Osteocyte (in vitro differentiated cells): ENCODE measurements at regions not wholly inside any gene's neighbourhood (a gene's known extent, or its start where the extent isn't known, plus 50 kb on each side); places are given as distances from the start of the nearest gene placed in this dataset.
A peak's percentile ranks its signal among the peaks of the same experiment; 100 is the strongest.
"Not testable (repeated sequence)": the region's sequence is repeated elsewhere in the genome, so short reads cannot be mapped to it uniquely, and the experiment has no call there.

ENCODE experiments used
- DNase-seq: peaks from one replicate; pipeline ENCODE4 v3.0.0; 2021; ENCODE audit warnings: mixed read lengths; ENCODE audit not compliant: unreplicated experiment; ENCODE audit errors: extremely low spot score
- H3K27ac Mint-ChIP-seq: one replicate; pipeline ENCODE4 v1.8.0; 2021; ENCODE audit warnings: mild to moderate bottlenecking, mixed read lengths; ENCODE audit not compliant: unreplicated experiment
- H3K27me3 Mint-ChIP-seq: one replicate; pipeline ENCODE4 v1.8.0; 2021; ENCODE audit warnings: mixed read lengths; ENCODE audit not compliant: unreplicated experiment
- H3K36me3 Mint-ChIP-seq: one replicate; pipeline ENCODE4 v1.8.0; 2021; ENCODE audit warnings: mixed read lengths; ENCODE audit not compliant: unreplicated experiment
- H3K4me1 Mint-ChIP-seq: one replicate; pipeline ENCODE4 v1.8.0; 2021; ENCODE audit warnings: mixed read lengths; ENCODE audit not compliant: unreplicated experiment
- H3K4me3 Mint-ChIP-seq: one replicate; pipeline ENCODE4 v1.8.0; 2021; ENCODE audit warnings: mild to moderate bottlenecking, moderate library complexity, mixed read lengths; ENCODE audit not compliant: unreplicated experiment
- H3K9me3 Mint-ChIP-seq: one replicate; pipeline ENCODE4 v1.8.0; 2021; ENCODE audit warnings: mixed read lengths; ENCODE audit not compliant: unreplicated experiment
- TF ChIP-seq, protein P1 (sequence below): fragments of 200-600 bp; sonication (generic); IDR thresholded peaks from 2 replicates; pipeline ENCODE4 v1.5.0; 2021; ENCODE audit warnings: antibody characterized with exemption, mild to moderate bottlenecking, moderate library complexity

DNA sequence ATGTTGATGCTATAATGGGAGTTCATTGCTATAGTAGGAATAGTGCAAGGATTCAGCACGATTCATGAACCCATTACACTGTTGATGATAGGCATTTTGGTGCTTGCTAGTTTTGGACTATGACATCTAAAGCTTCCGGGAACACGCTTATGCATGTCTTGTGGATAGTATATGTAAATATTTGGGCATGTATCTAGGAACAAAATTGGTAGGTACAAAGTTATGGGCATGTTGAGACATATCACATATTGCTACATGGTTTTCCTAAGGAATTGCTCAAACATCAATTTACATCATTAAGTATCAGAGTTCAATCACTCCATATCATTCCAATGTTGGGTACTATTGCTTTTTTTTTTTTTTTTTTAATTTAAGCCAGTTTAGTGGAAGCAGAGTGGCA lies 1103.2 kb downstream of the TBC1D22A start:
- no peaks in the 10 kb centered on the region for H3K4me1 Mint-ChIP-seq
- H3K4me3 Mint-ChIP-seq: no peak overlapping the region
- peaks cover 3% of the 10 kb centered on the region for H3K27me3 Mint-ChIP-seq
- H3K36me3 Mint-ChIP-seq: no peaks in the 10 kb centered on the region
- TF ChIP-seq, protein P1, sequence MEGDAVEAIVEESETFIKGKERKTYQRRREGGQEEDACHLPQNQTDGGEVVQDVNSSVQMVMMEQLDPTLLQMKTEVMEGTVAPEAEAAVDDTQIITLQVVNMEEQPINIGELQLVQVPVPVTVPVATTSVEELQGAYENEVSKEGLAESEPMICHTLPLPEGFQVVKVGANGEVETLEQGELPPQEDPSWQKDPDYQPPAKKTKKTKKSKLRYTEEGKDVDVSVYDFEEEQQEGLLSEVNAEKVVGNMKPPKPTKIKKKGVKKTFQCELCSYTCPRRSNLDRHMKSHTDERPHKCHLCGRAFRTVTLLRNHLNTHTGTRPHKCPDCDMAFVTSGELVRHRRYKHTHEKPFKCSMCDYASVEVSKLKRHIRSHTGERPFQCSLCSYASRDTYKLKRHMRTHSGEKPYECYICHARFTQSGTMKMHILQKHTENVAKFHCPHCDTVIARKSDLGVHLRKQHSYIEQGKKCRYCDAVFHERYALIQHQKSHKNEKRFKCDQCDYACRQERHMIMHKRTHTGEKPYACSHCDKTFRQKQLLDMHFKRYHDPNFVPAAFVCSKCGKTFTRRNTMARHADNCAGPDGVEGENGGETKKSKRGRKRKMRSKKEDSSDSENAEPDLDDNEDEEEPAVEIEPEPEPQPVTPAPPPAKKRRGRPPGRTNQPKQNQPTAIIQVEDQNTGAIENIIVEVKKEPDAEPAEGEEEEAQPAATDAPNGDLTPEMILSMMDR: no peak
- H3K9me3 Mint-ChIP-seq: peaks cover 7% of the 10 kb centered on the region
- no peak for DNase-seq
- no peak overlapping the region for H3K27ac Mint-ChIP-seq

DNA sequence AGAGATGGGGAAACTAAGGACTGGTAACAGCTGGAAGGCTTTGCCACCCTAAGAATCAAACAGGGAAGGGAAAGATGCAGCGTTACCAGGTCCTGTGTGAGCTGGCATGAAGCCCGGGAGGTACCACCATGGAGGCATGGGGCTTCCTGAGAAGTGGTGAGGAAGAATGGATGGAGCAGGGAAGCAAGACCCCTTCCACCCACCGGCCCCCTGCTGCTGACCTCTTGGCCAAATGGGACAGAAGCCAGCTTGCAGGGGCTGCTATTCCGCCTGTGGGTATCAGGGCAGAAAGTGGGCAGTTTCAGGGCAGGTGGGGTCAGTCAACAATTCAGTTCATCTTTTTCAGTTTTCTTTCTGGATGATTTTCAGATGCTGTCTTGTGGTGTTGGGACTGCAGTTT lies 1099.9 kb downstream of the TBC1D22A start:
- TF ChIP-seq, protein P1: no peak
- H3K36me3 Mint-ChIP-seq: no peaks in the 10 kb centered on the region
- no peaks in the 10 kb centered on the region for H3K27me3 Mint-ChIP-seq
- H3K4me1 Mint-ChIP-seq: no peaks in the 10 kb centered on the region
- peak; percentile 77 for DNase-seq
- peaks cover 4% of the 10 kb centered on the region for H3K9me3 Mint-ChIP-seq
- no peak overlapping the region for H3K4me3 Mint-ChIP-seq
- no peak overlapping the region for H3K27ac Mint-ChIP-seq

DNA sequence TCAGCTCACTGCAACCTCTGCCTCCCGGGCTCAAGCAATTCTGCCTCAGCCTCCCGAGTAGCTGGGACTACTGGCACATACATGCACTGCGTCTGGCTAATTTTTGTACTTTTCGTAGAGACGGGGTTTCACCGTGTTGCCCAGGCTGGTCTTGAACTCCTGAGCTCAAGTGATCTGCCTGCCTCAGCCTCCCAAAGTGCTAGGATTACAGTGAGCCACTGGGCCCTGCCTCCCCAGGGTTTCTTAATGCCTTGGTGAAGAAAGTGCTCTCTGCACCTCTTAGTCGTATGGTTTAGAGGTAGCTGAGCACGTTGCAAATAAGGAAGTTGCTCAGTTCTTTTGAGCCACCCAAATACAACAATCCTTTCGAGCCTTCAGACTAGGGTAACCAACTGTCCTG lies 1098.5 kb downstream of the TBC1D22A start:
- H3K27ac Mint-ChIP-seq, H3K36me3 Mint-ChIP-seq: not testable (repeated sequence)
- DNase-seq: peak; percentile 62

DNA sequence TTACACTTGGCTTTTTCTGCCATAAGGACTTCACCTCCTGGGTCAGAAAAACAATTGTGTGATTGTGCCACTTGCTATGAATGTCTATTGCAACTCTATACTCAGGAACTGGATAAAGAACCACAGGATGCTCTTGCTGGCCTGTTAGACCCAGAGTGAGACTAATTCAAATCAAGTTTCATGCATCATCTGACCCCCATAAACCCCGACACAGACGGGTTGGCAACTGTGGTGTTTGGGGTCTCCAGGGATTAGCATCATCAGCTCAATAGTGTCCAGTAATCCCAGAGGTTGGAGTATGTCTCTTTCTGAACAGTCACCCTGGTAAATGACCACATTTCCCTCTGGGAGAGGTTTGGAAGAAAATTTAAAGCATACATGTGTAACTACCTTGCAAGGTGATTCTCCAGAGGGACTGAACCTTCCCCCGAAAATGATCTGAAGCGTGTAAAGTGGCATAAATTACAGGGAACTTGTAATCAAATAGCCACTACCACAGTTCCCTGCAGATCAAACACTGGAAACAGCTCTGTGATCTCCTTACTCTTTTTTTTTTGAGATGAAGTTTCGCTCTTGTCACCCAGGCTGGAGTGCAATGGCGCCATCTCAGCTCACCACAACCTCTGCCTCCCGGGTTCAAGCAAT lies 1097.6 kb downstream of the TBC1D22A start:
- Mint-ChIP-seq H3K4me3 (no peak overlapping the region), H3K9me3 (peaks cover 4% of the 10 kb centered on the region), H3K4me1 (no peaks in the 10 kb centered on the region), H3K27me3 (no peaks in the 10 kb centered on the region), H3K27ac (no peak overlapping the region), H3K36me3 (no peaks in the 10 kb centered on the region)
- TF ChIP-seq, protein P1: no peak
- no peak for DNase-seq

More for the DNA sequence above, 1098.5 kb downstream of the TBC1D22A start:
- H3K4me3 Mint-ChIP-seq, H3K4me1 Mint-ChIP-seq, H3K27me3 Mint-ChIP-seq, H3K9me3 Mint-ChIP-seq: not testable (repeated sequence)

DNA sequence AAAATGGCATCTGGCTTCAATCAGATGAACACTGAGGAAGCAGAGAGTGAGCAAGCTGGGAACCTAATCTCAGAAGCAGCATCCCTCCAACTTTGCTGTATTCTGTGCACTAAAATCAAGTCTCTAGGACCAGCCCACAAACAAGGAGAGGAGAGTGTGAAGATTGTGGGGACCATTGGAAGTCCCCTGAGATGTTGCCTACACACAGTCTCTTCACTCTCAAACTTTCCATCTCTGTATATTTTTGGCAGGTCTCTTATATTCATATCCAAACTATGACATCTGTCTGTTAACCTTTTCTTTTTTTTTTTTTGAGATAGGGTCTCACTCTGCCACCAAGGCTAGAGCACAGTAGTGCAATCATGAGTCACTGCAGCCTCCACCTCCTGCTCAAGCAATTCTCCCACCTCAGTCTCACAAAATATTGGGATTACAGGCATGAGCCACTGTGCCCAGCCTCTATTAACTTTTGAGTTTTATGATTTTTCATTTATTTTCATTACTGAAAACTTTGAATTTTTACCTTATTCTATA lies 1096.4 kb downstream of the TBC1D22A start:
- H3K27ac Mint-ChIP-seq: no peak overlapping the region
- no peak for DNase-seq
- TF ChIP-seq, protein P1: no peak
- H3K27me3 Mint-ChIP-seq: peaks cover 5% of the 10 kb centered on the region
- no peaks in the 10 kb centered on the region for H3K4me1 Mint-ChIP-seq
- peaks cover 1% of the 10 kb centered on the region for H3K9me3 Mint-ChIP-seq
- no peak overlapping the region for H3K4me3 Mint-ChIP-seq
- no peaks in the 10 kb centered on the region for H3K36me3 Mint-ChIP-seq
